Colonic mucosa (tissue), 4 donors: ENCODE measurements at regions not wholly inside any gene's neighbourhood (a gene's known extent, or its start where the extent isn't known, plus 50 kb on each side); places are given as distances from the start of the nearest gene placed in this dataset.
A peak's percentile ranks its signal among the peaks of the same experiment; 100 is the strongest.

Experiments
- DNase-seq: peaks from one replicate; pipeline ENCODE4 v3.0.0-alpha.2; 2020
- H3K27ac ChIP-seq: fragments of 200-600 bp; one replicate; pipeline ENCODE4 v1.8.0; 2021
- H3K27me3 ChIP-seq: fragments of 200-600 bp; one replicate; pipeline ENCODE4 v1.8.0; 2021
- H3K36me3 ChIP-seq: fragments of 200-600 bp; one replicate; pipeline ENCODE4 v1.8.0; 2021
- H3K4me1 ChIP-seq: fragments of 200-600 bp; one replicate; pipeline ENCODE4 v1.8.0; 2021; ENCODE audit warnings: mild to moderate bottlenecking
- H3K4me3 ChIP-seq: fragments of 200-600 bp; one replicate; pipeline ENCODE4 v1.8.0; 2021
- H3K9ac ChIP-seq, 2 donors: one replicate each; pipeline ENCODE4 v1.7.0; 2013; ENCODE audit warnings: control low read depth in 2 of 2, low read depth in 2 of 2, low read length in 2 of 2
- H3K9me3 ChIP-seq: fragments of 200-600 bp; one replicate; pipeline ENCODE4 v1.8.0; 2021
- intact Hi-C: fragments of 100-400 bp; cut with DNase I; formaldehyde crosslinking; loops from one replicate; pipeline ENCODE4 v1.14.1; 2022
- TF ChIP-seq, protein P1 (sequence below): fragments of 200-600 bp; IDR thresholded peaks from one replicate; pipeline ENCODE4 v1.8.0; 2022; ENCODE audit warnings: antibody characterized with exemption, mild to moderate bottlenecking
- donor health status: healthy.
- donor health status: DM: no; HTN: no; CAD: no.
- donor health status: DM: no; HTN: no; CAD: no.

DNA sequence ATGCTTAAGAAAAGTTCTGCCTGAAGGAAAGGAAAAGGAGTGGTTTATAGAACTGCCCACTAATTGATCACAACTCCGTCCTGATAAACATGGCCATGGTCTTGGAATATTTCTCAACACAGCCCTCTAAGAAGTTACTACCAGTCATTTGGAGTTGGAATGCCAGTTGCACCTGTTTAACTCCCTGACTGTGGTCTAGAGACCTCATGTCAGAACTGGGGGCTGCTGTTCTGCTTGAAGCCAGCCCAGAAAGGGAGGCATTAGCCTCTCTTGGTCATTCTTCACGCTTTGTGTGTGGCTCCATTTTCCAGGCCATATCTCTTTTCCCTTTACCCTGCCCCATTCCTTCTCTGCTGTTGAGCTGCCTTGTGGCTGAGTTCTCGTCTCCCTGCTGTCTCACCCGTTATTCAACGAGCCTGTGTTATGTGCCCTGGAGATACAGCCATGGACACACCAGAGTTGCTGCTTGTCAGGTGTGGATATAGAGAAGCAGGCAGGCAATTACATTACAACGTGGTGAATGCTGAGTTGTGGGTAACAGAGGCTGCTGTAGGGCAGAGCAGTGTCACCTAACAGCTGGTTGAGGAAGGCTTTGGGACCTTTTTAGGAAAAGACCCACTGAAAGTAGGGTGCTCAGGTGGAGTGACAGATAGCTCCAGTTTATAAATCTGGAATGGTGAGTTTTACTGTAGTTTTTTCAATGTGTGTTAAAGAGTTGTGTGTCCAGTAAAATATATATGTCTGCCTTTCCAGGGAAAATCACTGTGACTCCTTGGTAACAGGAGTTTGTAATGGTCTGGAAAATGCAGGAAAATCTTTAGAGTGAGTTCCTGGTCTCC is 137.0 kb upstream of the IPO9 start:
- Histone ChIP-seq H3K9ac (no peak overlapping the region), H3K27me3 (no peaks in the 10 kb centered on the region), H3K4me3 (no peak overlapping the region), H3K27ac (no peak overlapping the region), H3K9me3 (no peaks in the 10 kb centered on the region), H3K4me1 (peaks cover 10% of the 10 kb centered on the region), H3K36me3 (no peaks in the 10 kb centered on the region)
- intact Hi-C loops, result no loop called here
- no peak for DNase-seq
- TF ChIP-seq, protein P1, sequence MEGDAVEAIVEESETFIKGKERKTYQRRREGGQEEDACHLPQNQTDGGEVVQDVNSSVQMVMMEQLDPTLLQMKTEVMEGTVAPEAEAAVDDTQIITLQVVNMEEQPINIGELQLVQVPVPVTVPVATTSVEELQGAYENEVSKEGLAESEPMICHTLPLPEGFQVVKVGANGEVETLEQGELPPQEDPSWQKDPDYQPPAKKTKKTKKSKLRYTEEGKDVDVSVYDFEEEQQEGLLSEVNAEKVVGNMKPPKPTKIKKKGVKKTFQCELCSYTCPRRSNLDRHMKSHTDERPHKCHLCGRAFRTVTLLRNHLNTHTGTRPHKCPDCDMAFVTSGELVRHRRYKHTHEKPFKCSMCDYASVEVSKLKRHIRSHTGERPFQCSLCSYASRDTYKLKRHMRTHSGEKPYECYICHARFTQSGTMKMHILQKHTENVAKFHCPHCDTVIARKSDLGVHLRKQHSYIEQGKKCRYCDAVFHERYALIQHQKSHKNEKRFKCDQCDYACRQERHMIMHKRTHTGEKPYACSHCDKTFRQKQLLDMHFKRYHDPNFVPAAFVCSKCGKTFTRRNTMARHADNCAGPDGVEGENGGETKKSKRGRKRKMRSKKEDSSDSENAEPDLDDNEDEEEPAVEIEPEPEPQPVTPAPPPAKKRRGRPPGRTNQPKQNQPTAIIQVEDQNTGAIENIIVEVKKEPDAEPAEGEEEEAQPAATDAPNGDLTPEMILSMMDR, result no peak

DNA sequence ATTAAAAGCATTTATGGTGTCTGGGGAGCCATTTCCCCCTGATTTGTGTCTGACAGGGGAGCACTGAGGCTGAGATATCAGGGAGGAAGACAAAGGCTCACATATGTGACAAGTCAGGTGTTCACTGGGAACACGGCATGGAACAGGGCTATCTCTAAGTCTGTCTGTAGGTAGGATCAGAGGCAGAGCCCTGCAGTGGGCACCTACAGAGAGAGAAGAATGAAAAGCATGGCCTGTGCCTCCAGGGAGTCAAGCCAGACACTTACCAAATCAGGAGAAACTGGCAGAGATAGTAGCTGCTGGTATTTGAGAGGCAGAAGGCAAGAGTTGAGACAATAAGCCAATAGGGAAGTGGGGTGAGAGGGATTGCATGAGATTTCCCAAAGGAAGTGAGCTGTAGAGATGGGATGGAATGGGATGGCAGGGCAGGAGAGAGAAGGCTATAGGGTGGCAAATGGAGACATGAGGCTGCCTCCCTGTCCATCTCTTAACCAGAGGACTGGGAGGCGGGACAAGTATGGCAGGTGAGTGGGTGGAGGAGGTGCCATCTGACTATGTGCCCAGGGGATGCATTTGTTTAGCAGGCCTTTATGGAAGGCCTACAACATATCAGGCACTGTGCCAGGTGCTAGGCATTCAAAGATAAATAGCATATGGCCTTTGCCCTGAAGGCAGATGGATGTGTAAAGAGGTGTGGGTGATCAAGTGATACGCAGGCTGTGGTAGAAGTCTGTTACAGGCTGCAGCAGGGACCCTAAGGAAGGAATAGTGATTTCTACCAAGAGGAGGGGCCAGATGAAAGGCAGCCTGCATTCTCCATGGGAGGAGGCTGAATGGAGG is 136.2 kb upstream of the IPO9 start:
- intact Hi-C loops, result no loop called here
- Histone ChIP-seq H3K36me3 (no peaks in the 10 kb centered on the region), H3K27ac (no peak overlapping the region), H3K27me3 (no peaks in the 10 kb centered on the region), H3K9me3 (no peaks in the 10 kb centered on the region), H3K4me1 (peaks cover 10% of the 10 kb centered on the region), H3K9ac (no peak overlapping the region), H3K4me3 (no peak overlapping the region)
- TF ChIP-seq, protein P1, result no peak
- peak; percentile 79 for DNase-seq

DNA sequence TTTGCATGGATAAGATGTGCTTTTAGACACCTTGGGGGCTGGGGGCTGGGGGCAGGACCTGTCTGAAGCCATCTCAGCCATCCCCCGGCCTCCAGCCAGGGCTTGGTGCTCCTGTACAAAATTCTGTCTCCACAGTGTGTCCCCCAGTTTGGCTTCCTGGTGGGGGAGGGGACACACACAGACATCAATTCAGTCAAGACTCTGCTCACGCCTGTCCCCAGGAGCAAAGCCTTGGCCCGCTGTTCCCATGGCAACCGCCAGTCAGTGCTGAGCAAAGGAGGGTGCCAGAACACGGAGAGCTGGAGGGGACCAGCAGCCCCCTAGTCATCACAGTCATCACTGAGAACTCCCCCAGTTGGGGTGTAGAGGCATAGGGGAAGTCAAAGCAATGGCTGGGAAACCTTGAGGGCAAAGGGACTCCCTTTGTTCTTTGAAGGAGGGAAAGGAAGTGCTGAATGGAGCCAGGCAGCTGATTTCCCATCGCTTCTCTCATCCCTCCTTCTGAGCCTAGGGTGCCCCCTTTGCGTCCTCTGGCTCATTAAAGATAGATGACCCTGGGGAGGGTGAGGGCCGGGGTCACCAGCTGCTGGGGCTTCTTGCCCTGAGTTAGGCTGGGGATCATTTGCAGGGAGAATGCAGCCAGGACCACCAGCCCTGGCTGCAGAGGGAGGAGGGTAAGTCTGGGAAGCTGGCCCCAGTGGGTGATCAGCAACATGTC is 134.9 kb upstream of the IPO9 start:
- peaks cover 10% of the 10 kb centered on the region for H3K4me1 ChIP-seq
- intact Hi-C loops, result no loop called here

DNA sequence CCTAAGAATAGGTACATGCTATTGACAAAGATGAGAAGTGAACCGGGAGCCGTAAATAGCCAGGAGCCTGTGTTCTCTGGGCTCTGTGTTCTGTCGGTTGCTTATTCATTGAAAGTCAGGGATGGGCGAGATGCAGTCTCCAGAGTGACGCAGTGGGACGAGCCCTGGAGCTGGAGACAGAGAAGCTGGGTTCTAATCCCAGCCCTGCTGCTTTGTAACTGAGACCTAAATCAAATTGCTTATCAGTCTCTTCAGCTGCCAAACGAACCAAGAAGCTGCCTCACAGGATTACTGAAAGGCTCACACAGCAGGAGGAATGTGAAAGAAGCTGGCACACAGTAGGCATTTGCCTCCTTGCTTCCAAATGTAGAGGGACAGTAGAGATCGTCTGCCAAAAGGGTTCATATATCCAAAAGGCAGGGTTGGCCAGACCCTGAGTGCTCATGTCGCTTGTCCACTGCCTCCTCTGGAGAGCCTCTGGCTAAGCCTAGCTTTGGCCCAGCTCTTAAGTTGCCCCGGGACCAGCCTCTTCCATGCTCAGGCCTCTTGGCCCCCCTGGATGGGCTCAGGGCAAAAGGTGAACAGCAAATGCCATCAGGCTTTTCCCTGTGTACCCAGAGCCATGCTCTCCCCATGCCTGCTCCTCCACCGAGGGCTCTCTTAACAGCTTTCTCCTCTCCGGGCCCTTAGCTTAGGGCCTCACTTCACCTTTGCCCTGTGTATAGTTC is 134.2 kb upstream of the IPO9 start:
- H3K27ac ChIP-seq, result no peak overlapping the region
- TF ChIP-seq, protein P1, result no peak
- peaks cover 10% of the 10 kb centered on the region for H3K4me1 ChIP-seq
- intact Hi-C loops, result no loop called here
- H3K9ac ChIP-seq, result no peak overlapping the region
- H3K27me3 ChIP-seq, result no peaks in the 10 kb centered on the region
- H3K9me3 ChIP-seq, result no peaks in the 10 kb centered on the region
- no peak overlapping the region for H3K4me3 ChIP-seq
- no peak for DNase-seq
- no peaks in the 10 kb centered on the region for H3K36me3 ChIP-seq

More for the DNA sequence above, 134.9 kb upstream of the IPO9 start:
- Histone ChIP-seq H3K27ac (no peak overlapping the region), H3K9ac (no peak overlapping the region), H3K9me3 (no peaks in the 10 kb centered on the region), H3K36me3 (no peaks in the 10 kb centered on the region), H3K4me3 (no peak overlapping the region), H3K27me3 (no peaks in the 10 kb centered on the region)
- no peak for DNase-seq
- TF ChIP-seq, protein P1, result no peak

DNA sequence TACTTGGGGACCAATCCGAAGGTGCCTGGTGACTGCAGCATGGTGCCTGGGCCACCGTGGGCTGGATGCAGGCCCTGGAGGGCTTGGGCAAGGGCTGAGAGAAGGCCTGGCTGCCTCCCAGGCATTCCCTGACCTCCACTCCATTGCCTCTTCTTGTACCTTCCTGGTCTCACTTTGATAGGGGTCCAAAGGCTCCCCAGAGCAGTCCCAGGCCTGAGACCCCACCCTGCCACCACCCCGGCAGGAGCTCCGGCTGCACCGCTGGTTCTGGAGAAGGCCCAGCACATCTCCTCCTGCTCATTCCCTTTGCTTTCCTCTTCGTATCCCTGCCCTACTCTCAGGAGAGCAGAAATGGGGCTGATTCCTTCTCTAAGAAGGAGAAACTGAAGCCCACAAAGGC is 133.3 kb upstream of the IPO9 start:
- H3K4me1 ChIP-seq, result peaks cover 10% of the 10 kb centered on the region
- no peak overlapping the region for H3K27ac ChIP-seq
- intact Hi-C loops, result no loop called here
- no peak for DNase-seq
- no peaks in the 10 kb centered on the region for H3K36me3 ChIP-seq
- H3K9me3 ChIP-seq, result no peaks in the 10 kb centered on the region
- no peak overlapping the region for H3K4me3 ChIP-seq
- H3K9ac ChIP-seq, result peak overlapping the region in 1 of 2 donors; percentile 29
- H3K27me3 ChIP-seq, result no peaks in the 10 kb centered on the region
- TF ChIP-seq, protein P1, result no peak
